ENCODE measurements at regions not wholly inside any gene's neighbourhood (a gene's known extent, or its start where the extent isn't known, plus 50 kb on each side); places are given as distances from the start of the nearest gene placed in this dataset.

- TF ChIP-seq EZH2phosphoT487 (IDR thresholded peaks at IDR 0.05; ENCODE audit: borderline replicate concordance): no peak
- no peak for TF ChIP-seq FOSL1 (IDR thresholded peaks at IDR 0.05; ENCODE audit: low read depth)
- TF ChIP-seq YY1 (IDR thresholded peaks at IDR 0.05; ENCODE audit: extremely low read depth, insufficient replicate concordance, low read depth, low read length): no peak
- no peak for TF ChIP-seq EGR1 (IDR thresholded peaks at IDR 0.05; ENCODE audit: low read depth)
- no peak for TF ChIP-seq SRF (IDR thresholded peaks at IDR 0.05; ENCODE audit: low read depth)
- no peak for TF ChIP-seq POLR2AphosphoS5 (IDR thresholded peaks at IDR 0.05; ENCODE audit: low read depth, low read length)
- TF ChIP-seq ATF3 (IDR thresholded peaks at IDR 0.05): no peak
- TF ChIP-seq MAX (IDR thresholded peaks at IDR 0.05): no peak
- no peaks in the 10 kb centered on the region for H3K4me1 ChIP-seq (ENCODE audit: control insufficient read depth in 1 of 2, insufficient read depth in 2 of 2, low read length in 2 of 2)
- H3K27me3 ChIP-seq (ENCODE audit: insufficient read depth, low read length): no peaks in the 10 kb centered on the region
- no peak overlapping the region for H3K4me2 ChIP-seq (ENCODE audit: low read length)
- H3K27ac ChIP-seq (ENCODE audit: low read depth, low read length): no peak overlapping the region
- ChIA-PET POLR2A (no interaction called here), CTCF (no interaction called here), RAD21 (ENCODE audit: low non-redundant PET in 1 of 2, low total read pairs in 2 of 2, uncharacterized antibody in 2 of 2, unreplicated experiment in 2 of 2) (no interaction called here)
- intact Hi-C loops (cut with micrococcal nuclease): loop anchor here (5.0 kb wide), 1 partner anchor 274 kb away; no protein-coding TSS in a partner anchor
- ATAC-seq: no peak
- H3K4me3 ChIP-seq (replicated peaks in 1 of 2; ENCODE audit: low read depth in 1 of 2, low read length in 2 of 2): no peak overlapping the region
- no peaks in the 10 kb centered on the region for H3K9me3 ChIP-seq (ENCODE audit: control insufficient read depth in 1 of 2, insufficient read depth in 1 of 2, low read depth in 1 of 2, low read length in 2 of 2)
- no TSS peak for BruUV-seq (replicated peaks)
- no peak overlapping the region for H2AFZ ChIP-seq (ENCODE audit: low read depth, low read length, poor library complexity, severe bottlenecking)
- no peaks in the 10 kb centered on the region for H3K9me2 ChIP-seq (ENCODE audit: insufficient read depth)
- DNase-seq (ENCODE audit: low read depth, low spot score): no peak
- no peak overlapping the region for H3K9ac ChIP-seq (ENCODE audit: low read length)
- H3K36me3 ChIP-seq (ENCODE audit: control insufficient read depth in 1 of 2, insufficient read depth in 2 of 2, low read length in 2 of 2): no peaks in the 10 kb centered on the region
- no peaks in the 10 kb centered on the region for H4K20me1 ChIP-seq (ENCODE audit: insufficient read depth)
- H3K79me2 ChIP-seq (ENCODE audit: insufficient read depth, low read length): no peaks in the 10 kb centered on the region
These were observed 179.2 kb upstream of the ARHGAP20 start for GRCh38 chr11:110891411-110891810.

- Histone ChIP-seq H3K4me2 (ENCODE audit: low read length) (no peak overlapping the region), H3K36me3 (ENCODE audit: control insufficient read depth in 1 of 2, insufficient read depth in 2 of 2, low read length in 2 of 2) (no peaks in the 10 kb centered on the region), H3K9ac (ENCODE audit: low read length) (no peak overlapping the region), H3K27me3 (ENCODE audit: insufficient read depth, low read length) (no peaks in the 10 kb centered on the region), H3K9me2 (ENCODE audit: insufficient read depth) (no peaks in the 10 kb centered on the region), H3K27ac (ENCODE audit: low read depth, low read length) (no peak overlapping the region), H3K79me2 (ENCODE audit: insufficient read depth, low read length) (no peaks in the 10 kb centered on the region), H4K20me1 (ENCODE audit: insufficient read depth) (no peaks in the 10 kb centered on the region), H3K4me3 (replicated peaks in 1 of 2; ENCODE audit: low read depth in 1 of 2, low read length in 2 of 2) (no peak overlapping the region), H3K9me3 (ENCODE audit: control insufficient read depth in 1 of 2, insufficient read depth in 1 of 2, low read depth in 1 of 2, low read length in 2 of 2) (no peaks in the 10 kb centered on the region), H2AFZ (ENCODE audit: low read depth, low read length, poor library complexity, severe bottlenecking) (no peak overlapping the region), H3K4me1 (ENCODE audit: control insufficient read depth in 1 of 2, insufficient read depth in 2 of 2, low read length in 2 of 2) (no peaks in the 10 kb centered on the region)
- ChIA-PET CTCF (no interaction called here), POLR2A (no interaction called here), RAD21 (ENCODE audit: low non-redundant PET in 1 of 2, low total read pairs in 2 of 2, uncharacterized antibody in 2 of 2, unreplicated experiment in 2 of 2) (no interaction called here)
- DNase-seq (ENCODE audit: low read depth, low spot score) (no peak), ATAC-seq (no peak)
- no TSS peak for BruUV-seq (replicated peaks)
- intact Hi-C loops (cut with micrococcal nuclease): loop anchor here (5.0 kb wide), 1 partner anchor 274 kb away; no protein-coding TSS in a partner anchor
- TF ChIP-seq RAD21 (IDR thresholded peaks at IDR 0.05; ENCODE audit: low read depth): no peak
- TF ChIP-seq ATF3 (IDR thresholded peaks at IDR 0.05): no peak
- no peak for TF ChIP-seq REST (IDR thresholded peaks at IDR 0.05; ENCODE audit: low read depth)
- TF ChIP-seq CBX3 (IDR thresholded peaks at IDR 0.05; ENCODE audit: low read depth): no peak
- TF ChIP-seq MAX (IDR thresholded peaks at IDR 0.05): no peak
- TF ChIP-seq POLR2AphosphoS5 (IDR thresholded peaks at IDR 0.05; ENCODE audit: low read depth, low read length): no peak
- no peak for TF ChIP-seq EGR1 (IDR thresholded peaks at IDR 0.05; ENCODE audit: low read depth)
- TF ChIP-seq CEBPB (IDR thresholded peaks at IDR 0.05; ENCODE audit: low read depth): no peak
- no peak for TF ChIP-seq ZBTB33 (IDR thresholded peaks at IDR 0.05; ENCODE audit: extremely low read depth, insufficient replicate concordance, low read length)
- no peak for TF ChIP-seq EZH2phosphoT487 (IDR thresholded peaks at IDR 0.05; ENCODE audit: borderline replicate concordance)
These were observed 178.8 kb upstream of the ARHGAP20 start for GRCh38 chr11:110890995-110891394.
